ENCODE measurements at regions not wholly inside any gene's neighbourhood (a gene's known extent, or its start where the extent isn't known, plus 50 kb on each side); places are given as distances from the start of the nearest gene placed in this dataset.

- no peak overlapping the region for H3K4me3 ChIP-seq
- no peak overlapping the region for H3K27ac ChIP-seq
- TF ChIP-seq CTCF (IDR thresholded peaks at IDR 0.05), result no peak
- no peak for DNase-seq (ENCODE audit: low spot score)
These were observed 99.1 kb upstream of the FAM47C start for GRCh38 chrX:36908801-36909675.

GRCh38 chrX:36909676-36910030 is 98.5 kb upstream of the FAM47C start:
- no peak for TF ChIP-seq CTCF (IDR thresholded peaks at IDR 0.05)
- no peak overlapping the region for H3K27ac ChIP-seq
- no peak for DNase-seq (ENCODE audit: low spot score)
- no peak overlapping the region for H3K4me3 ChIP-seq

- no peak overlapping the region for H3K27ac ChIP-seq
- DNase-seq (ENCODE audit: low spot score), result no peak
- TF ChIP-seq CTCF (IDR thresholded peaks at IDR 0.05), result no peak
These were observed 94.6 kb upstream of the FAM47C start for GRCh38 chrX:36913551-36913950.

GRCh38 chrX:36916941-36917340 is 91.2 kb upstream of the FAM47C start:
- no peak for TF ChIP-seq CTCF (IDR thresholded peaks at IDR 0.05)
- no peak for DNase-seq (ENCODE audit: low spot score)
- no peak overlapping the region for H3K27ac ChIP-seq
- no peak overlapping the region for H3K4me3 ChIP-seq

More at GRCh38 chrX:36913551-36913950, 94.6 kb upstream of the FAM47C start:
- no peak overlapping the region for H3K4me3 ChIP-seq

- TF ChIP-seq CTCF (IDR thresholded peaks at IDR 0.05), result no peak
- no peak for DNase-seq (ENCODE audit: low spot score)
- Histone ChIP-seq H3K4me3 (no peak overlapping the region), H3K27ac (no peak overlapping the region)
These were observed 80.5 kb upstream of the FAM47C start for GRCh38 chrX:36927712-36928111.

- H3K27ac ChIP-seq, result no peak overlapping the region
- TF ChIP-seq CTCF (IDR thresholded peaks at IDR 0.05), result no peak
- H3K4me3 ChIP-seq, result no peak overlapping the region
- DNase-seq (ENCODE audit: low spot score), result no peak
These were observed 77.7 kb upstream of the FAM47C start for GRCh38 chrX:36930491-36930890.

- DNase-seq (ENCODE audit: low spot score), result no peak
- Histone ChIP-seq H3K27ac (no peak overlapping the region), H3K4me3 (no peak overlapping the region)
- no peak for TF ChIP-seq CTCF (IDR thresholded peaks at IDR 0.05)
These were observed 61.0 kb upstream of the FAM47C start for GRCh38 chrX:36947214-36947613.

All from coronary artery (tissue), 2 donors.